ENCODE measurements at regions not wholly inside any gene's neighbourhood (a gene's known extent, or its start where the extent isn't known, plus 50 kb on each side); places are given as distances from the start of the nearest gene placed in this dataset.

DNA sequence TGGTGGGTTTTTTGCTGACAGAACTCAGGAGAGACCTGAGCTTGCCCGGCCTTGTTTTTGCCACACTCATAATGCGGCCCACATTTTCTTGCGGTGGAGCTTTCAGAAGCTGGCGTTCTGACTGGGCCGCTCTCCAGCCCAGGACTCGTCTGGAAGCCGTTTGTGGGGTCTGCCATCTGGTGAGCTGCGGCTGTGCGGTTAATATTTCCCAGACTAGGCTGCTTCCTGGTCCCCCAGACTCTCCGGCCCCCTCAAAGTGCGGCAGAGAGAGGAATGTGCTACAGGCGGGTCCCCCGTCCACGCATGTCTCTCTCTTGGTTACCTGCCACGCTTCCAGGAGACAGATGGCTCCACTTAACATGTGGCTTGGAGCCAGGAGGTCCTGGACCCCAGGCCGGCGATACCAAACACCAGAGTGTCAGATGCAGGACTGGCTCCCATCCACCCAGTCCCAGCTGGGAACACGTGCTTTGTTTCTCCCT lies 128.9 kb upstream of the PMEPA1 start:
- no peak for DNase-seq

- DNase-seq: no peak
These were observed 127.6 kb upstream of the PMEPA1 start for GRCh38 chr20:57837208-57838035.

DNA sequence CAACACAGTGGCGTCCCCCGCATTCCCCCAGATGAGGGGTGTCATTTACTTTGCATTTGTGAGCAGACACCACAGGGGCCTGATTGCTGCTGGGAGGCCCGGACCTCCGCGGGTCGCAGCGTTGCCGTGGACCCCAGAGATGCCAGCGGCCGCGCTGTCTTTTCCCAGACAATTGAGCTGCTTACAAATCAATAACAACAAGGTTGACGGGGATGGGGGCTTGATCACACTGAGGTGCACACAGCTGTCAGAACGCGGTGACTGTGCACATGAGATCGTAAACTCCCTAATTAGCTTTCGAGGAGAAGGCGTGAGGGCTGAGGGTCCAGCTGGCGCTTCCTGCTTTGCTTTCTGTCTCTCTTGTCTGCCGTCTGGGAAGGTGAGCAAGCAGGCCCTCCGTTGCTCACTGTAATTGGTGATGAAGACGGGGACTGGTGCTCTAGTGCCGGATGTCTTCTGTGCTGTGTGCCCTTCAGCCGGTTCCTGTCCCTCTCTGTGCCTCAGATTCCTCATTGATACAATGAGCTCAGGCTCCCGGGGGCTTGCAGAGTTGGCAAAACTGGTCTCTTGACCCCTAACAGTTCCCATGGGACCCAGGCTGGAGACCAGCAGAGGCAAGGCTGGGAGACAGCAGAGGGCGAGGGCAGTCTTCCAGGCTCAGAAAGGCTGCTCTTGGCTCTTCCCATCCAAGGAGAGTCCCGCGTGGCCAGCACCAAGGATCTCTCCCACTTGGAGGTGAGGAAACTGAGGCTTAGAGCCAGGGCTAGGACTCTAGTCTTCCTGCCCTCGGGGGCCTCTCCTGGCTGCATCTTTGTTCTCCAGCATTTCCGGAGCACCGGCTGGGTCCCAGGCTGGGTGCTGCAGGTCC lies 126.0 kb upstream of the PMEPA1 start:
- DNase-seq: no peak

DNA sequence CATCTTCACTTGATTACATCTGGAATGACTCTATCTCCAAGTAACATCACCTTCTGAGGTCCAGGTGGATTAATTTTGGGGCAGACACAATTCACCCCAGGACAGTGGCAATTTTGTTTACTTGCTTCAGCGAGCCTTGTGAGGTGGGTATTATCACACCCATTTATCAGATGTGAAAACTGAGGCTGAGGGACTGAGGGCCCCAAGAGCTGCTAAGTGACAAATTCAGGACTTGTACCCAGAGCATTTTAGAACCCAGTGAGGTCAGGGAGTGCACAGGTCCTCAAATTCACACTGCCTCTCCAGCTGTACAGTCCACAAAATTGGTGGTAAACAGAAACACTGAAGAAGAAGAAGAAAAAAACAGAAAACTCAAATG lies 125.2 kb upstream of the PMEPA1 start:
- no peak for DNase-seq

- DNase-seq: no peak
These were observed 124.7 kb upstream of the PMEPA1 start for GRCh38 chr20:57834306-57835073.

GRCh38 chr20:57831993-57832585 lies 122.3 kb upstream of the PMEPA1 start:
- no peak for DNase-seq

GRCh38 chr20:57831326-57831992 lies 121.6 kb upstream of the PMEPA1 start:
- DNase-seq: no peak

DNA sequence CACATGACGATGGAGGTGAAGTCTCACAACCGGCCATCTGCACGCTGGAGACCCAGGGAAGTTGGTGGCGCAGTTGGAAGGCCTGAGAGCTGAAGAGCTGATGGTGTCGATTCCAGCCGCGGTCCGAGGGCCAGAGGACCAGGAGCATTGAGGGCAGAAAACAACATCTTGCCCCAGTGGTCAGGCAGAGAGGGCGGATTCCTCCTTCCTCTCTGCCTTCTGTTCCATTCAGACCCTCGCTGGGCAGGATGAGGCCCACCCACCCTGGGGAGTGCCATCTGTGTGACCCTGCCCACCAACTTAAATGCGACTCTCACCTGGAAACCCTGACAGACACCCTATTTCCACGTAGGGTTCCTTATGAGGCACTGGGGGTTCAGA lies 120.7 kb upstream of the PMEPA1 start:
- no peak for DNase-seq

GRCh38 chr20:57829805-57830514 lies 120.1 kb upstream of the PMEPA1 start:
- no peak for DNase-seq

GRCh38 chr20:57829336-57829735 lies 119.5 kb upstream of the PMEPA1 start:
- DNase-seq: no peak

DNA sequence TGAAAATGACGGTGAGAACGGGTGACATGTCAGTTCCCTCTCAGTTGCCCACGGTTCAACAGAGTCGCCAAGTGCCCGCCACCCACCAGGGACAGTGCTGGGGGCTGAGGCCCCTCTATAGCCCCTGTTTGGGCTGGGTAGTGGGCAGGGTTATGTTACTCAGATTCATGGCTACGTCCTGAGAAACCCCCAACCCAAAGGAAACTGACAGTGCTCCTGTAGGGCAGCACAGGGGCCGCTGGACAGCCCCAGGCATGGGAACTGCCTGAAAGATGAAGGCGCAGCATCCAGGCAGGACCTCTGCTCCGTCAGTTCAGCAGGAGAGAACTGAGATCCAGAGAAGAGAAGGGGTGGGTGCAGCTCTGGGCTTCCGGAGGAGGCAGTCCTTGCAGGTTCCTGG lies 118.9 kb upstream of the PMEPA1 start:
- no peak for DNase-seq

DNA sequence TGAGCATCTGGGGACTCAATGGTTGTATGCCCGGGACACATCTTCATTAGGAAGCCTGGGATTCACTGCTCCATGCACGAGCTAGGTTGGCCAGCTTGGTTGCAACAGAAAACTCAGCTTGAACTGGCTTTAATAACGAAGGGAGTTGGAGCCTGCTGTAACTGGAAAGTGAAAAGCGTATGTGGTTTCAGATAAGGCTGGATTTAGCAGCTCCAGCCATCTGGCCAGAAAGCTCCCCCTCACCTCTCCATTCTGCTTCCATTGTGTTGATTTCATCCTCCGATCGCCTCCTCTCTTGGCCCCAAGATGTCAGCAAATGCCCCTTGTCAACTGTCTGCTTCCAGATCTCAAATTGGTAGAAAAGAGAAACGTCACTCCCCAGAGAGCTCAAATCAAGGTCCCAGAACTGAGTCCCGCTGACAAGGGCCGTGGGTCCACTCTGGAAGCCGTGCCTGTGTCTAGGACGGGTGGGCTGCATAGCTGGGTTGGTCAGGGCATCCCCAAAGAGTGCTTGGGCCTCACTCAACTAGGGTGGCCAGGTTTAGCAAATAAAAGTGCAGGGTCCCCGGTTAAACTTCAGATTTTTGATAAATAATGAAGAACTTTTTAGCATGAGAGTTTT lies 117.0 kb upstream of the PMEPA1 start:
- no peak for DNase-seq

GRCh38 chr20:57824909-57825308 lies 115.1 kb upstream of the PMEPA1 start:
- DNase-seq: no peak

GRCh38 chr20:57821935-57822334 lies 112.1 kb upstream of the PMEPA1 start:
- no peak for DNase-seq

DNA sequence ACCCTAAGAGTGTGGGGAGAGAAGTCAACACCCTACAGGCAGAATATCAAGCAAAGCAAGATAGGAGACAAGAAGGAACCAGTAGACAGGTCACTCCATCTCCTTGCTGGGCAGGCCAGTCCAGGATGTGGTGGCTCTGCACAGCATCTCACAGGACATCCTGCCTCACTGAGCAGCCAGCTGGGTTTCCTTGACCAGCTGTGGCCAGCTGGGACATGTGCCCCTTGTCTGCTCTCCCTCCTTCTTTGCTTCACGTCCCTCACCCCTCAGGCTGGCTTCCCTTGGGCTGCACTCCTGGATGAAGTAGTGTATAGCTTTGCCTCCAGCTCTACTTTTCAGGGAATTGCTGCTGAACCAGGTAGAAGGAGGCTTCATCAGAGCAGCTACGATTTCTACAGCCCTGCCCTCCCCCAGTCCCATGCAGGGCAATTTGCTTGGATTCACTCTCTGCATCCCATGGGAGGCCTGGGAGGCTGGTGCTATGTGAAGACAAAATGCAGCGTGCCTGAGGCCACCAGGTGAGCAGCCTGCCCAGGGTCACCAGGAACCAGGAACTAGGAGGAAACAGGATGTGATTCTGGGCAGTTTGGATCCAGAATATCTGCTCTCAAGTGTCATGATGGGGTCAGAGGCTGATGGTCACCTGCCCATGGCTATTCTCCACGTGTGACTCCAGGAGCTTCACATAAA lies 110.0 kb upstream of the PMEPA1 start:
- DNase-seq: no peak

GRCh38 chr20:57819291-57819690 lies 109.5 kb upstream of the PMEPA1 start:
- no peak for DNase-seq

DNA sequence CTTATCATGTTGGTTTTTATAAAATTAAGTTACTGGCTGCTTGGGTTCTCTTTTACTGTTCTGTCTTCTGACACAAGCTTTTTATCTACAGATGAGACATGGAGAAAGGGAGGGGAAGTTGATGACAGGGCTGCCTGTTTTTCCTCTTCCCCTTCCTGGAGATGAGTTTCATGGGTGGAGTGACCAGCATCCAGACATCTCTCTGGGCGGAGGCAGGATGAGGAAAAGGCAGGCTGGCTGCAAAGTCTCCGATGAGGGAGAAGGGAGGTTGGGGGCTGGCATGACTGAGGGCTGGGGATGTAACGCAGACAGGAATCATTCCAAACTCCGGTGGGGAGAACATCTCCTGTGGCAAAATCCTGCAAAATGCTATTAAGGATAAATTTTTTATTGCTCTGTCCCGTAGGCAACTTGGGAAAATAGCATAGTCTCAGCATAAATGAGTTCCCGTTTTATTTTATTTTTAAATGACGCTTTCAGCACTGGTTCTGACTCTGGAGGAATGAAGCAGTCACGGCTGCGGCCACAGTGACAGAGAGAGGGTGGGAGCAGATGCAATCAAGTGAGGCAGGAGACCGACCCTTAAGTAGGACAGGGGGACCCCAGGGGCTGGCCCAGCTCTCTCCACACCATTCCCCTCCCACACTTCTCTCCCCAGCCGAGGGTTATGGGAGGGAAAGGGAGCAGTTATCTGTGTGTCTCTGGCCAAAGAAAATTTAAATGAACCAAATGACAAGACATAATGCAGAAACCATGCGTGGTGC lies 108.8 kb upstream of the PMEPA1 start:
- no peak for DNase-seq

DNA sequence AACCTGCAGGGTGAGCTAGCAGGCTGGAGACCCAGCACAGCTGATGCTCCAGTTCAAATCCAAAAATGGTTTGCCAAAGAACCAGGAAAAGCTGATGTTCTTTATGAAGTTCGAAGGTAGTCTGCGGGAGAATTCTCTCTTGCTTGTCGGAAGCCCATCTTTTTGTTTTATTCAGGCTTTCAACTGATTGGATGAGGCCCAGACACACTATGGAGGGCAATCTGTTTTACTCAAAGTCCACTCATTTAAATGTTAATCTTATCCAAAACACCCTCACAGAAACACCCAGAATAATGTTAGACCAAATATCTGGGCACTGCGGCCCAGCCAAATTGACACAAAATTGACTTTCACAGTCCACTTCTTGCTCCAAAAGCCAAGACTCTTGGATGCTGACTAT lies 105.6 kb upstream of the PMEPA1 start:
- DNase-seq: no peak

DNA sequence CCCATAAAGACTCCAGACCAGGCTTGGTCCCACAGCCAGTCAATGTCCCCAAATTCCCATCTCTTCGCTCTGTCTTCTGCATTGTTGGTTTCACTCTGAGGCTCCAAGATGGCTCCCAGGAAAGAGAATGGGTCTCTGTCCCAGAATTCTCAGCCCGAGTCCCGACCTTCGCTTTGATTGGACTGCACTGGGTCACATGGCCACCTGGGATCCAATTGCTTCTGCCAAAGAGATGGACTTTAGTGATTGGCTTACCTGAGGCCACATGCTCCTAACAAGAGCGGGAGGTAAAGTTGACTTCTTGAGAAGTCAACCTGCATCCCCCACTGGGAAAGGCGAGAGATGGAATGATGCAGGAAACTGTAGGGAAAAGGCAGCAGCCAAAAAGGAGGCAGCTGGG lies 104.7 kb upstream of the PMEPA1 start:
- no peak for DNase-seq

Measured in activated CD4-positive, alpha-beta T cell treated with anti-CD3 and anti-CD28 coated beads, Interleukin-2, amount 50 U/mL, for 16 hours (primary cell).